ENCODE measurements at regions not wholly inside any gene's neighbourhood (a gene's known extent, or its start where the extent isn't known, plus 50 kb on each side); places are given as distances from the start of the nearest gene placed in this dataset.
"Not testable (repeated sequence)": the region's sequence is repeated elsewhere in the genome, so short reads cannot be mapped to it uniquely, and the experiment has no call there.

- DNase-seq (ENCODE audit: low read depth): peak; percentile 16
- no peak for TF ChIP-seq CTCF (IDR thresholded peaks at IDR 0.05; ENCODE audit: low read length, missing control alignments)
- H3K4me3 ChIP-seq (replicated peaks; ENCODE audit: low read depth, low read length): no peak overlapping the region
These were observed 99.8 kb downstream of the TRIM69 start for GRCh38 chr15:44836094-44836493.

- H3K4me3 ChIP-seq (replicated peaks; ENCODE audit: low read depth, low read length): not testable (repeated sequence)
- DNase-seq (ENCODE audit: low read depth): peak; percentile 73
These were observed 102.6 kb downstream of the TRIM69 start for GRCh38 chr15:44838929-44839328.

GRCh38 chr15:44841762-44842161 lies 105.4 kb downstream of the TRIM69 start:
- not testable (repeated sequence) for DNase-seq (ENCODE audit: low read depth); H3K4me3 ChIP-seq (replicated peaks; ENCODE audit: low read depth, low read length)

GRCh38 chr15:44842883-44843282 lies 106.6 kb downstream of the TRIM69 start:
- peak; percentile 7 for DNase-seq (ENCODE audit: low read depth)
- not testable (repeated sequence) for H3K4me3 ChIP-seq (replicated peaks; ENCODE audit: low read depth, low read length)

GRCh38 chr15:44844936-44845335 lies 108.6 kb downstream of the TRIM69 start:
- H3K4me3 ChIP-seq (replicated peaks; ENCODE audit: low read depth, low read length); DNase-seq (ENCODE audit: low read depth): not testable (repeated sequence)

- not testable (repeated sequence) for DNase-seq (ENCODE audit: low read depth); H3K4me3 ChIP-seq (replicated peaks; ENCODE audit: low read depth, low read length)
These were observed 109.8 kb downstream of the TRIM69 start for GRCh38 chr15:44846156-44846555.

GRCh38 chr15:44847555-44847954 lies 108.9 kb upstream of the TERB2 start:
- not testable (repeated sequence) for H3K4me3 ChIP-seq (replicated peaks; ENCODE audit: low read depth, low read length); DNase-seq (ENCODE audit: low read depth)

- H3K4me3 ChIP-seq (replicated peaks; ENCODE audit: low read depth, low read length): not testable (repeated sequence)
- DNase-seq (ENCODE audit: low read depth): peak; percentile 30
These were observed 107.6 kb upstream of the TERB2 start for GRCh38 chr15:44848859-44849258.

- peak; percentile 62 for DNase-seq (ENCODE audit: low read depth)
- H3K4me3 ChIP-seq (replicated peaks; ENCODE audit: low read depth, low read length): not testable (repeated sequence)
These were observed 106.6 kb upstream of the TERB2 start for GRCh38 chr15:44849701-44850403.

- TF ChIP-seq CTCF (IDR thresholded peaks at IDR 0.05; ENCODE audit: low read length, missing control alignments): peak; percentile 87
- H3K4me3 ChIP-seq (replicated peaks; ENCODE audit: low read depth, low read length): not testable (repeated sequence)
- peak; percentile 62 for DNase-seq (ENCODE audit: low read depth)
These were observed 103.1 kb upstream of the TERB2 start for GRCh38 chr15:44853304-44853950.

- H3K4me3 ChIP-seq (replicated peaks; ENCODE audit: low read depth, low read length): not testable (repeated sequence)
These were observed 101.8 kb upstream of the TERB2 start for GRCh38 chr15:44854696-44855095.

GRCh38 chr15:44856284-44856683 lies 100.2 kb upstream of the TERB2 start:
- not testable (repeated sequence) for H3K4me3 ChIP-seq (replicated peaks; ENCODE audit: low read depth, low read length); DNase-seq (ENCODE audit: low read depth)

More at GRCh38 chr15:44854696-44855095, 101.8 kb upstream of the TERB2 start:
- not testable (repeated sequence) for DNase-seq (ENCODE audit: low read depth)

- H3K4me3 ChIP-seq (replicated peaks; ENCODE audit: low read depth, low read length); DNase-seq (ENCODE audit: low read depth): not testable (repeated sequence)
These were observed 99.2 kb upstream of the TERB2 start for GRCh38 chr15:44857164-44857710.

- not testable (repeated sequence) for DNase-seq (ENCODE audit: low read depth); H3K4me3 ChIP-seq (replicated peaks; ENCODE audit: low read depth, low read length)
These were observed 97.4 kb upstream of the TERB2 start for GRCh38 chr15:44859088-44859487.

- H3K4me3 ChIP-seq (replicated peaks; ENCODE audit: low read depth, low read length); DNase-seq (ENCODE audit: low read depth): not testable (repeated sequence)
These were observed 96.3 kb upstream of the TERB2 start for GRCh38 chr15:44860168-44860567.

Data from fibroblast of pulmonary artery (primary cell).